WTC11 (cell line): ENCODE measurements at regions not wholly inside any gene's neighbourhood (a gene's known extent, or its start where the extent isn't known, plus 50 kb on each side); places are given as distances from the start of the nearest gene placed in this dataset.
A peak's percentile ranks its signal among the peaks of the same experiment; 100 is the strongest.

Experiments used
- ATAC-seq: fragments of 200-7000 bp; cut with Tn5 transposase; 2 replicates; pipeline ENCODE4 v1.10.0; 2021; ENCODE audit warnings: mild to moderate bottlenecking, moderate library complexity
- CTCF ChIA-PET: fragments of 300-600 bp; sonication (Branson Sonifier 250); formaldehyde crosslinking; loops from one replicate; lab custom pipeline; 2021; ENCODE audit warnings: antibody characterized with exemption; lab: Charles Lee
- POLR2A ChIA-PET: fragments of 350-600 bp; sonication (Branson Sonifier 250); formaldehyde crosslinking; loops from one replicate; lab custom pipeline; 2021; ENCODE audit warnings: antibody characterized with exemption; lab: Charles Lee
- DNase-seq: peaks from one replicate; pipeline ENCODE4 v3.0.0; 2021; ENCODE audit warnings: low spot score
- H3K27ac Mint-ChIP-seq: 2 replicates; pipeline ENCODE4 v1.8.0; 2021; ENCODE audit warnings: mixed read lengths
- H3K27me3 Mint-ChIP-seq: 2 replicates; pipeline ENCODE4 v1.8.0; 2021; ENCODE audit warnings: low read depth, mild to moderate bottlenecking, moderate library complexity, mixed read lengths
- H3K36me3 Mint-ChIP-seq: 2 replicates; pipeline ENCODE4 v1.8.0; 2021; ENCODE audit warnings: mixed read lengths
- H3K4me1 Mint-ChIP-seq: 2 replicates; pipeline ENCODE4 v1.8.0; 2022; ENCODE audit warnings: mixed read lengths
- H3K4me3 Mint-ChIP-seq: 2 replicates; pipeline ENCODE4 v1.8.0; 2021; ENCODE audit warnings: mild to moderate bottlenecking, moderate library complexity, mixed read lengths
- H3K9me3 Mint-ChIP-seq: 2 replicates; pipeline ENCODE4 v1.8.0; 2021; ENCODE audit warnings: mixed read lengths
- AFF4 ChIP-seq: sonication (generic); formaldehyde crosslinking; IDR thresholded peaks from 2 replicates; pipeline ENCODE4 v1.8.1; 2023; ENCODE audit warnings: mild to moderate bottlenecking, missing genetic modification reagents, borderline replicate concordance
- AR ChIP-seq: fragments of 250-450 bp; sonication (Bioruptor Pico); IDR thresholded peaks from 2 replicates; pipeline ENCODE4 v1.9.0; 2021; ENCODE audit warnings: mild to moderate bottlenecking
- CREB1 ChIP-seq: sonication (generic); formaldehyde crosslinking; IDR thresholded peaks from 2 replicates; pipeline ENCODE4 v1.8.0; 2023; ENCODE audit warnings: mild to moderate bottlenecking, missing genetic modification reagents
- EMX1 ChIP-seq: fragments of 250-450 bp; sonication (Bioruptor Pico); IDR thresholded peaks from 2 replicates; pipeline ENCODE4 v1.8.0; 2021; ENCODE audit warnings: mild to moderate bottlenecking
- ETV6 ChIP-seq: sonication (generic); formaldehyde crosslinking; IDR thresholded peaks from 2 replicates; pipeline ENCODE4 v1.8.1; 2022; ENCODE audit warnings: mild to moderate bottlenecking, missing genetic modification reagents
- HMGA2 ChIP-seq: fragments of 250-450 bp; sonication (Bioruptor Pico); IDR thresholded peaks from 2 replicates; pipeline ENCODE4 v1.4.0; 2021; ENCODE audit warnings: mild to moderate bottlenecking, moderate library complexity
- IRF2 ChIP-seq: sonication (generic); formaldehyde crosslinking; IDR thresholded peaks from 2 replicates; pipeline ENCODE4 v1.8.0; 2022; ENCODE audit warnings: low read depth, missing genetic modification reagents, borderline replicate concordance
- JUN ChIP-seq: sonication (generic); formaldehyde crosslinking; IDR thresholded peaks from 2 replicates; pipeline ENCODE4 v1.8.0; 2023; ENCODE audit warnings: mild to moderate bottlenecking, missing genetic modification reagents
- MAX ChIP-seq: sonication (generic); formaldehyde crosslinking; IDR thresholded peaks from 2 replicates; pipeline ENCODE4 v1.8.0; 2022; ENCODE audit warnings: mild to moderate bottlenecking, missing genetic modification reagents
- NR2C2 ChIP-seq: sonication (generic); formaldehyde crosslinking; IDR thresholded peaks from 2 replicates; pipeline ENCODE4 v1.8.0; 2022; ENCODE audit warnings: mild to moderate bottlenecking, missing genetic modification reagents
- SMAD4 ChIP-seq: sonication (generic); formaldehyde crosslinking; IDR thresholded peaks from 2 replicates; pipeline ENCODE4 v1.8.0; 2022; ENCODE audit warnings: mild to moderate bottlenecking, missing genetic modification reagents
- SP1 ChIP-seq: sonication (generic); formaldehyde crosslinking; conservative IDR thresholded peaks from 2 replicates; pipeline ENCODE4 v1.8.1; 2022; ENCODE audit warnings: missing genetic modification reagents
- USF1 ChIP-seq: sonication (generic); formaldehyde crosslinking; IDR thresholded peaks from 2 replicates; pipeline ENCODE4 v1.8.0; 2022; ENCODE audit warnings: mild to moderate bottlenecking, missing genetic modification reagents
- ZNF219 ChIP-seq: sonication (generic); formaldehyde crosslinking; IDR thresholded peaks from 2 replicates; pipeline ENCODE4 v1.8.0; 2023; ENCODE audit warnings: missing genetic modification reagents, mild to moderate bottlenecking, borderline replicate concordance
- ZNF317 ChIP-seq: sonication (generic); formaldehyde crosslinking; IDR thresholded peaks from 2 replicates; pipeline ENCODE4 v1.8.1; 2023; ENCODE audit warnings: low read depth, mild to moderate bottlenecking, moderate library complexity, missing genetic modification reagents, borderline replicate concordance
- ZNF396 ChIP-seq: fragments of 250-450 bp; sonication (Bioruptor Pico); IDR thresholded peaks from 2 replicates; pipeline ENCODE4 v1.8.0; 2021; ENCODE audit warnings: mild to moderate bottlenecking, moderate library complexity, borderline replicate concordance
- ZNF416 ChIP-seq: fragments of 250-450 bp; sonication (Bioruptor Pico); IDR thresholded peaks from 2 replicates; pipeline ENCODE4 v1.9.0; 2021; ENCODE audit warnings: mild to moderate bottlenecking, inconsistent platforms
- ZNF423 ChIP-seq: fragments of 250-450 bp; sonication (Bioruptor Pico); IDR thresholded peaks from 2 replicates; pipeline ENCODE4 v2.1.2; 2022; ENCODE audit warnings: mild to moderate bottlenecking, moderate library complexity

GRCh38 chr10:43955978-43956377, 307.3 kb upstream of the ZNF32 start:
- CTCF ChIA-PET: interaction anchor here (1.2 kb wide), 1 partner anchor 266 kb away, joined by 3 read pairs; no protein-coding TSS in a partner anchor
- POLR2A ChIA-PET: no interaction called here

GRCh38 chr10:43955002-43955596, 306.4 kb upstream of the ZNF32 start:
- peaks cover 20% of the 10 kb centered on the region for H3K4me1 Mint-ChIP-seq
- H3K36me3 Mint-ChIP-seq: peaks cover 9% of the 10 kb centered on the region; the same call in 1 of the 2 replicates
- POLR2A ChIA-PET: no interaction called here
- H3K9me3 Mint-ChIP-seq: peaks cover 28% of the 10 kb centered on the region
- H3K4me3 Mint-ChIP-seq: no peak overlapping the region
- ATAC-seq: peak; percentile 61
- CTCF ChIA-PET: interaction anchor here (1.2 to 2.4 kb wide), 4 partner anchors 70 to 430 kb away, joined by 3 to 7 read pairs (median 3); no protein-coding TSS in a partner anchor
- peaks cover 4% of the 10 kb centered on the region for H3K27me3 Mint-ChIP-seq
- no peak for DNase-seq
- H3K27ac Mint-ChIP-seq: no peak overlapping the region
- TF ChIP-seq USF1 (CRISPR knock-in tag): no peak
- TF ChIP-seq ZNF416 (CRISPR knock-in tag): no peak
- TF ChIP-seq AR (CRISPR knock-in tag): no peak
- TF ChIP-seq IRF2 (CRISPR knock-in tag): no peak
- TF ChIP-seq MAX (CRISPR knock-in tag): no peak

More at GRCh38 chr10:43955978-43956377, 307.3 kb upstream of the ZNF32 start:
- TF ChIP-seq ETV6 (CRISPR knock-in tag) (no peak), ZNF423 (CRISPR knock-in tag) (no peak), AFF4 (CRISPR knock-in tag) (no peak), ZNF396 (CRISPR knock-in tag) (no peak), HMGA2 (CRISPR knock-in tag) (no peak), NR2C2 (no peak), ZNF317 (CRISPR knock-in tag) (no peak), JUN (CRISPR knock-in tag) (no peak), ZNF416 (CRISPR knock-in tag) (no peak), MAX (CRISPR knock-in tag) (no peak), EMX1 (CRISPR knock-in tag) (no peak), ZNF219 (CRISPR knock-in tag) (no peak), CREB1 (CRISPR knock-in tag) (no peak), SMAD4 (CRISPR knock-in tag) (no peak), SP1 (CRISPR knock-in tag) (no peak), AR (CRISPR knock-in tag) (no peak)
- TF ChIP-seq, all 79 proteins: peak for 0
- no peak for DNase-seq
- no peak for ATAC-seq
- peaks cover 19% of the 10 kb centered on the region for H3K9me3 Mint-ChIP-seq
- peaks cover 4% of the 10 kb centered on the region for H3K27me3 Mint-ChIP-seq
- peaks cover 7% of the 10 kb centered on the region; the same call in 1 of the 2 replicates for H3K36me3 Mint-ChIP-seq
- H3K4me3 Mint-ChIP-seq: no peak overlapping the region
- H3K27ac Mint-ChIP-seq: no peak overlapping the region; the same call in 1 of the 2 replicates
- peaks cover 20% of the 10 kb centered on the region for H3K4me1 Mint-ChIP-seq
